Muscle layer of duodenum (tissue), 2 donors: ENCODE measurements at regions not wholly inside any gene's neighbourhood (a gene's known extent, or its start where the extent isn't known, plus 50 kb on each side); places are given as distances from the start of the nearest gene placed in this dataset.

Experiments
- H3K27ac ChIP-seq: one replicate; pipeline ENCODE4 v1.7.0; 2013; ENCODE audit warnings: mild to moderate bottlenecking, low read length
- H3K27me3 ChIP-seq: one replicate; pipeline ENCODE4 v1.7.0; 2013; ENCODE audit warnings: low read depth, mild to moderate bottlenecking, control low read depth, low read length
- H3K36me3 ChIP-seq, 2 donors: one replicate each; pipeline ENCODE4 v1.7.0; 2013; ENCODE audit warnings: low read length in 2 of 2, control low read depth in 1 of 2, mild to moderate bottlenecking in 1 of 2; ENCODE audit not compliant: insufficient read depth in 2 of 2, control insufficient read depth in 1 of 2
- H3K4me1 ChIP-seq, 2 donors: one replicate each; pipeline ENCODE4 v1.7.0; 2013; ENCODE audit warnings: low read length in 2 of 2, mild to moderate bottlenecking in 2 of 2, control low read depth in 1 of 2, moderate library complexity in 1 of 2; ENCODE audit not compliant: insufficient read depth in 2 of 2, control insufficient read depth in 1 of 2
- H3K4me3 ChIP-seq, 2 donors: one replicate each; pipeline ENCODE4 v1.7.0; 2013; ENCODE audit warnings: low read length in 2 of 2, low read depth in 1 of 2, mild to moderate bottlenecking in 1 of 2
- H3K9me3 ChIP-seq, 2 donors: one replicate each; pipeline ENCODE4 v1.7.0; 2013; ENCODE audit warnings: low read length in 2 of 2, control low read depth in 1 of 2, mild to moderate bottlenecking in 1 of 2; ENCODE audit not compliant: control insufficient read depth in 1 of 2
- donor health status: healthy.

DNA sequence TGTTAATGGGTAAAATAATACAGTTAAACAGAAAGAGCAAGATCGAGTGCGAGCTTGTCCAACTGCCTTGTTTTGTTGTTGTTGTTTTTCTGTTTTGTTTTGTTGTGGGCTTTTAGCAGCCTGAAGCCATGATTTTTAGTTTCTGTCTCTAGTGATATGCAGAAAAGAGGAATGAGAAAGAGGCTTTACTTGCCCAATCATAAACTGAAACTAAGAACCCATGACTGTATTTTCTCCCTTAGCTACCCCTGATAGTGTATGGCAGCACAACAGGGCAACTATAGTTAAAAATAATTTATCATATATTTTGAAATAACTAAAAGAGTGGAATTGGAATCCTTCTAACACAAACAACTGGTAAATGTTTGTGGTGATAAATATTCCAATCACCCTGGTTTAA, 493.9 kb downstream of the GLRX3 start:
- no peak overlapping the region for H3K27ac ChIP-seq
- H3K9me3 ChIP-seq: no peaks in the 10 kb centered on the region
- no peak overlapping the region for H3K4me3 ChIP-seq
- no peaks in the 10 kb centered on the region for H3K36me3 ChIP-seq
- H3K4me1 ChIP-seq: no peaks in the 10 kb centered on the region
- no peaks in the 10 kb centered on the region for H3K27me3 ChIP-seq

DNA sequence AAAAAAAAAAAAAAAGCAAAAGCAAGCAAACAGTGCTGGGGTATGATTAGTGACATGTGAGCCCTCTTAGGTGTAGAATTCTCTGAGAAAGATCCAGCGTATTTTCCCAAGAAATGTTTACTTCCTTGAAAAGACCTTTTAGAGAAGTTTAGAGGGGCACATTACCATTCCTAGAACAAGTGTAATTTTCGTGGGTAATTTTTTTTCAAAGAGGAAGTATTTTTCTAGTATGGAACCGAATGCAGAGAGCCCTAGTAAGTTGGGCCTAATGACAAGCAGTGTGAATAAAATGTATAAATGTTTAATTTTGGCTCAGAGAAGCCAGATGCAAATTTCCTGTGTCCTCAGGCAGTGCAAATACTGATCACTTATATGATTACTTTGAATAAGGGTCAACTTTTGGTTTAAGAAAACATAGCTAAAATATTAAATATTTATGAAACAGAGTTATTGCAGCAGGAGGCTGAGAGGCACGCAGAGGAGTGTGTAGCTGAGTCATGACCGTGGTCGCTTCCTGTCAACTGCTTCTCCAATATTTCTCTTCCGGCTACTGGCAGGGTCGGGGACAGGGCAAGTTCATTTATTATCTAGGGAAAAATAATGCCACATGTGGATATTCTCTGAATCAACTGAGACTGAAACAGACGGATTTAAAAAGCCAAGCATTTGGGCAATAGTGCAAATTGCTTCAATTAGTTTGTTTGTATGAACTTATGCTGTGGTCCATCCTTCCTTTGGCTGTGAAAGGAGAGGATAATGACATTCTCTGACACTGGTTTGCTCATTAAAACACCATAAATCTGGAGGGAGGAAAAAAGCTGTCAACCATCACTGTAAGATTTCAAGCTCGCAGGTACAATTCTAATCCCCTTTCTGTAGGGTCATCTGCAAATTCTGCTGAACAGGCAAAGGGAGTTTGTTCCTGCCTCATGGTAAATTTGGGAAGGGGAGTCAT, 495.2 kb downstream of the GLRX3 start:
- no peaks in the 10 kb centered on the region for H3K4me1 ChIP-seq
- no peaks in the 10 kb centered on the region for H3K36me3 ChIP-seq
- H3K4me3 ChIP-seq: no peak overlapping the region
- H3K27ac ChIP-seq: no peak overlapping the region
- H3K9me3 ChIP-seq: no peaks in the 10 kb centered on the region
- no peaks in the 10 kb centered on the region for H3K27me3 ChIP-seq

DNA sequence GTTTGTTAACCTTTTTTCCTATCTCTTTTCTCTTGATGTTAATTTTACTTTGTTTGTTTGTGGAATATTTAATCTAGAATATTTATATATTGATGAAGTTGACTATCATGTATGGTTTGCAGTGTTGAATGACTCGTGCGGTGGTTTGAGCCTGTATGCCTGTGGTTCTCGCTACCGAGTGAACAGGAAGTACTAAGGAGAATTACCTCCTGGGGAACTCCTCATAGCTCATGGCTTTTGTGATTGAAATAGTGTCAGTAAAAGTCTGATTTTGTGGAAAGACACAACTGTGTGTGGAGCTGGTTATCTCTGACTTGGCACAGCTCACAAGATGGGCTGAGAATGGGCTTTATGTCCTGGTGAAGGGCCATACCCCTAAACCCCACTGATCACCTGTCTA, 498.6 kb downstream of the GLRX3 start:
- no peaks in the 10 kb centered on the region for H3K4me1 ChIP-seq
- no peaks in the 10 kb centered on the region for H3K9me3 ChIP-seq
- H3K4me3 ChIP-seq: no peak overlapping the region
- no peaks in the 10 kb centered on the region for H3K27me3 ChIP-seq
- no peaks in the 10 kb centered on the region for H3K36me3 ChIP-seq
- no peak overlapping the region for H3K27ac ChIP-seq

DNA sequence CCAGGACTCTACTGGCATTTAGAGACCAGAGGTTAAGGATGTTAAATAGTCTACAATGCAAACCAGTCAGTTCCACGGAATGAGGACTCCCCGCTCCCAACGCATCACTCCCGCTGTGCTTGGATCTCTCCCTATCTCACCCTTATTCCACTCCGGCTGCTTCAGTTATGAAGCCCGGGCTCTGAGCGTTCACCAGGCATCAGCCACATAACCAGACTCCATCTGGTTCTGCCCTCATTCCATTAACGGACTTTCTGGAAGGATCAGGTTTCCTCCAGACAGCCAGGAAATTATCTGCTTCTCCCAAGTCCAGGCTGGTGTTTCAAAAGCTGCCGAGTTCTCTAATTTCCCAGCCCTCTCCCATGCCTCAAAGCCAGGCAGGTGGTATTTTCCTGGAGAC, 499.3 kb downstream of the GLRX3 start:
- Histone ChIP-seq H3K27me3 (no peaks in the 10 kb centered on the region), H3K36me3 (no peaks in the 10 kb centered on the region), H3K27ac (no peak overlapping the region), H3K4me3 (no peak overlapping the region), H3K4me1 (no peaks in the 10 kb centered on the region), H3K9me3 (no peaks in the 10 kb centered on the region)

DNA sequence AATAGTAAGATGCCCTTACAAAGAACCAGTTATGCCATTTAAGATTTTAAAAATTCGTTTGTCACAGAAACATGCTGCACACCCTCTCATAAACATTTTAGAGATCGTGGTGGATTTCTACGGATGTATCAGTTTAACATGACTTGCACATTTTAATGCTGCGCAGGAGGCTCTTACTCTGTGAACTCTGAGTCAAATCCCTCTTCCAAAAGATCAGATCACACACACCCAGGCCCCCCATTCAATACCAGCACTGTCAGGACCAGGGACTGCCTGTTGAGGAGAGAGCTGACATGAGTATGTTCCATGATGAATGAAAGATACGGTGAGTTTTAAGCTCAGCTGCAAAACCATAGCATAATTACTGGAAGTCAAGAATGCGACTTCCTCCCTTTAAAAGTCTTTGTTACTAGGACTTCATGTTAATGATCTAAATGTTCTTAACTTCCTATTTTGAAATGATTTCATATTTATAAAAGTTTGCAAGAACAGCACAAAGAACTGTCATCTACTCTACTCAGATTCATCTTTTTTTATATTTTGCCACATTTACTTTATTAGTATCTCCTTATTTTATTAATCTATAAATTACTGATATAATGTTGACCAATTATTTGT, 500.2 kb downstream of the GLRX3 start:
- no peaks in the 10 kb centered on the region for H3K4me1 ChIP-seq
- H3K36me3 ChIP-seq: no peaks in the 10 kb centered on the region
- H3K27me3 ChIP-seq: no peaks in the 10 kb centered on the region
- no peaks in the 10 kb centered on the region for H3K9me3 ChIP-seq
- no peak overlapping the region for H3K4me3 ChIP-seq
- H3K27ac ChIP-seq: no peak overlapping the region

DNA sequence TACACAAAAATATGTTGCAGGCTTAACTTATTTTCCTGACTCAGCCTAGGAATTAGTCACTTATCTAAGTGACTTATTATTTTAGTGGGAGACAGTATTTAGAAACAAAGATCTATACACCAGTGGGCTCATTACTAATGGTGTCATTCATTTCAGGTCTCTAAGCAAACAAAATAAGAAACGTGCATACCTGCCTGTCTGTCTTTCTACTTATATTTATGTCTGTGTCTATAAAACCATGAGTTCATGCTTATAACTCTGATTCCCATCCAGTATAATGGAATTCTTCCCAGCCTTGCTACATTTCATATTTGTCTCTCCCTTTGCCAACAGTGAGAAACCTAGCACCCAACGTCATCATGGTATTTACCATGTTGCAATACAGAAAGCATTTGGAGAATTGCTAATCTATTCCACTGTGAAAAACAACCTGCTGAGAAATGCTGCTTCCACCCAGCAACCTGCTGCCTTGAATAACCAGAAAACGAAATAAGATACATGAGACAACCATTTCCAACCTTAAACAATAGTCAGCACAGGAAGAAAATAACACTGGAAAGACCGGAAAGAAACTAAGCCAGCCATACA, 501.0 kb downstream of the GLRX3 start:
- Histone ChIP-seq H3K27me3 (no peaks in the 10 kb centered on the region), H3K4me1 (no peaks in the 10 kb centered on the region), H3K36me3 (no peaks in the 10 kb centered on the region), H3K4me3 (no peak overlapping the region), H3K27ac (no peak overlapping the region), H3K9me3 (no peaks in the 10 kb centered on the region)

DNA sequence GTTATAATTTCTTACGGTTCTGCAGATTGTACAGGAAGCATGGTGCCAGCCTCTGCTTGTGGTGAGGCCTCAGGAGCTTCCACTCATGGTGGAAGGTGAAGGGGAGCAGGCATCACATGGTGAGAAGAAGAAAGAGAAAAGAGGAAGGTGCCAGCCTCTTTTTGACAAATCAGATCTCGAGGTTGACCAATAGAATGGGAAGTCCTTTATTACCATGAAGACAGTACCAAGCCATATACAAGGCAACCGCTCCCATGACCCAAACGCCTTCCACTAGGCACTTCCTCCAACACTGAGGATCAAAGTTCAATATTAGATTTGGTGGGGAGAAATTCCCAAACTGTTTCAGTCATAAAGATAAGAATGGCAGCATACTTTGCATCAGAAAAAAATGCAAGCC, 502.8 kb downstream of the GLRX3 start:
- Histone ChIP-seq H3K4me3 (no peak overlapping the region), H3K9me3 (no peaks in the 10 kb centered on the region), H3K4me1 (no peaks in the 10 kb centered on the region), H3K27me3 (no peaks in the 10 kb centered on the region), H3K27ac (no peak overlapping the region), H3K36me3 (no peaks in the 10 kb centered on the region)

DNA sequence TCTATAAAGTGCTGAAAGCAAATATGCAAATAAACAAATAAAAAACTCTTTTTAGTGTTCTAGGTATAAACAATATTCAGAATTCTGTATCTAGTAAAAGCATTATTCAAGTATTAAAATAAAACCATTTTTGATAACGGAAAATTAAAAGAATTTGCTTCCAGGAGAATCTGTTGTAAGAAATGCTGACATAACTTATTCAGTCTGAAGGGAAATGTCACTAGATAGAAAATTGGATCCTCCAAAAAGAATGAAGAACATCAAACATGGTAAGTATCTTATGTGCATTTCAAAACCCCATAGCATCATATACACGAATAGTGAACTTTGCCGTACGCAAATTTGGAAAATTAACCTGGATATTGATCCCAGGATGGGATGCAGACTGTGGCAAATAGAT, 506.7 kb downstream of the GLRX3 start:
- Histone ChIP-seq H3K36me3 (no peaks in the 10 kb centered on the region), H3K27ac (no peak overlapping the region), H3K4me3 (no peak overlapping the region), H3K9me3 (no peaks in the 10 kb centered on the region), H3K27me3 (no peaks in the 10 kb centered on the region), H3K4me1 (no peaks in the 10 kb centered on the region)

DNA sequence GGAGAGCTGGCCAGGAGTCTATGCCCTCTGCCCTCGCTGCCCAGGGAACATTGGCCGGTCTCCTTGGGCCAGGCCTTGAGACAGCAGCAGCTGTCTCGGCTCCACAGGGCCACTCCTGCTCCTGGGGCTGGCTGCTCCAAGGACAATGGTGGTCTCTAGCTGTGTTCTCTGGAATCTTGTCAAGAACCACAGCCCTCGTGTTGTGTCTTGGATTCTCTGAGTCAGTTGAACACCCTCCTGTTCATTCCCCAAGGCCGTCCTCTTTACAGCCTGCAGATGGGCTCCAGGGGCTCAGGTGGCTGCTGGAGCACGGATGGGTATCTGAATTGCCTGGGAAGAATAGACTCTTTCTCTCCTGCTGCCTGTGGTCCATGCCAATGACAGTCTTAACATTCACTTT, 511.1 kb downstream of the GLRX3 start:
- Histone ChIP-seq H3K4me3 (no peak overlapping the region), H3K4me1 (no peaks in the 10 kb centered on the region), H3K27ac (no peak overlapping the region), H3K9me3 (no peaks in the 10 kb centered on the region), H3K27me3 (no peaks in the 10 kb centered on the region), H3K36me3 (no peaks in the 10 kb centered on the region)

DNA sequence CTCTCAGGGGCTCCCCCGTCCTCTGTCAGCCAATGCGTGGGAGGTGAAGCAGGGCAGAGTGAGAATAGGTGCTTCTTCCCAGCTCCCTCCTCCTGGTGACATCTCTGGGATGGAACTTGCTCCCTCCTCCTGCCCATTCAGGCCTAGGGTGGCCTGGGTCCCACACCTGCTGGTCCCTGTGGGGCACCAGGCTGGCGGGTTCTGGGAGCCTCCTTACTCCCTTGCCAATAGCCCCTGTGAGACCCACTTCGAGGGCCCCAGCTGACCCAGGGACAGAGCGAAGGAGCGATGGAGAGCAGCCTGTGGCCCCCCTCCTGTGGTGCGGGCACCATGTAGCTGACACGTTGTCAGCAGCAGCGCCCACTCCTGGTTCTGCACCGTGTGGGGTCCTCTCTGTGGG, 512.6 kb downstream of the GLRX3 start:
- Histone ChIP-seq H3K9me3 (no peaks in the 10 kb centered on the region), H3K36me3 (no peaks in the 10 kb centered on the region), H3K4me3 (no peak overlapping the region)

DNA sequence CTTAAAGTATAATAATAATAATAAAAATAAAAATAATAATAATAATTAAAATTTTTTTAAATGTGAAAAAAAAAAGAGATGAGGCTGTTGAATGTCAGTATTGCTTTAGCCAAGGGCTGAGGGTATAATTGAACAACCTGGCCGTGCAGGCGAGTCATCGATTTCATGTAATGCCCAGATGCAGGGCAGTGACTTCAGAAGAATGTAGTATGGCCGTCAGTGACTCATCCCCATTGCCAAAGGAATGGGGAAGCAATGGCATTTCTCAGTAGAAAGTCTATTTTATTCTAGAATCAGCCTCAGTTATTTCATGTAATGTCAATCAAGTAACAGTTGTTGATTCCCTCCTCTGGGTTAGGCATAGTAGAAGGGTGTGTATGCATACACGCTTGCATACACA, 516.4 kb downstream of the GLRX3 start:
- Histone ChIP-seq H3K4me1 (no peaks in the 10 kb centered on the region), H3K4me3 (no peak overlapping the region), H3K27me3 (no peaks in the 10 kb centered on the region), H3K9me3 (no peaks in the 10 kb centered on the region), H3K27ac (no peak overlapping the region), H3K36me3 (no peaks in the 10 kb centered on the region)

More for the DNA sequence above, 512.6 kb downstream of the GLRX3 start:
- no peaks in the 10 kb centered on the region for H3K27me3 ChIP-seq
- no peak overlapping the region for H3K27ac ChIP-seq
- no peaks in the 10 kb centered on the region for H3K4me1 ChIP-seq
